ENCODE measurements at regions not wholly inside any gene's neighbourhood (a gene's known extent, or its start where the extent isn't known, plus 50 kb on each side); places are given as distances from the start of the nearest gene placed in this dataset.

GRCh38 chr4:33465565-33465964, 2745.4 kb downstream of the PCDH7 start:
- TF ChIP-seq BACH2 (CRISPR knock-in tag; IDR thresholded peaks at IDR 0.05; ENCODE audit: borderline replicate concordance) = no peak
- TF ChIP-seq CSRNP3 (CRISPR knock-in tag; IDR thresholded peaks at IDR 0.05) = no peak
- no peak for TF ChIP-seq ZC3H10 (CRISPR knock-in tag; IDR thresholded peaks at IDR 0.05)
- no peak for TF ChIP-seq TOX (CRISPR knock-in tag; IDR thresholded peaks at IDR 0.05; ENCODE audit: borderline replicate concordance)
- no peak for TF ChIP-seq POU6F1 (CRISPR knock-in tag; IDR thresholded peaks at IDR 0.05; ENCODE audit: borderline replicate concordance, low read depth)
- no peak for TF ChIP-seq PPARA (CRISPR knock-in tag; IDR thresholded peaks at IDR 0.05; ENCODE audit: borderline replicate concordance)
- TF ChIP-seq TSHZ2 (CRISPR knock-in tag; IDR thresholded peaks at IDR 0.05) = no peak
- ATAC-seq = no peak

- TF ChIP-seq OSR1 (CRISPR knock-in tag; IDR thresholded peaks at IDR 0.05) (no peak), ZNF565 (CRISPR knock-in tag; conservative IDR thresholded peaks at IDR 0.05; ENCODE audit: low read depth) (no peak), RARB (CRISPR knock-in tag; IDR thresholded peaks at IDR 0.05) (no peak), CREB5 (CRISPR knock-in tag; IDR thresholded peaks at IDR 0.05; ENCODE audit: low read depth) (no peak), ZFP3 (CRISPR knock-in tag; IDR thresholded peaks at IDR 0.05) (no peak), ESRRG (CRISPR knock-in tag; IDR thresholded peaks at IDR 0.05) (no peak), PATZ1 (CRISPR knock-in tag; IDR thresholded peaks at IDR 0.05; ENCODE audit: borderline replicate concordance) (no peak)
- ATAC-seq = no peak
These were observed 2747.1 kb downstream of the PCDH7 start for GRCh38 chr4:33467291-33467690.

- no peak for ATAC-seq
- no peak for TF ChIP-seq RARB (CRISPR knock-in tag; IDR thresholded peaks at IDR 0.05)
- no peak for TF ChIP-seq ZNF70 (CRISPR knock-in tag; IDR thresholded peaks at IDR 0.05)
- TF ChIP-seq CSRNP3 (CRISPR knock-in tag; IDR thresholded peaks at IDR 0.05) = no peak
- no peak for TF ChIP-seq TOX (CRISPR knock-in tag; IDR thresholded peaks at IDR 0.05; ENCODE audit: borderline replicate concordance)
- TF ChIP-seq ZNF8 (CRISPR knock-in tag; IDR thresholded peaks at IDR 0.05) = no peak
- no peak for TF ChIP-seq TSHZ2 (CRISPR knock-in tag; IDR thresholded peaks at IDR 0.05)
- no peak for TF ChIP-seq ZFP3 (CRISPR knock-in tag; IDR thresholded peaks at IDR 0.05)
- no peak for TF ChIP-seq ZFP30 (CRISPR knock-in tag; IDR thresholded peaks at IDR 0.05)
- TF ChIP-seq ESRRG (CRISPR knock-in tag; IDR thresholded peaks at IDR 0.05) = no peak
- TF ChIP-seq POU6F1 (CRISPR knock-in tag; IDR thresholded peaks at IDR 0.05; ENCODE audit: borderline replicate concordance, low read depth) = no peak
- TF ChIP-seq PATZ1 (CRISPR knock-in tag; IDR thresholded peaks at IDR 0.05; ENCODE audit: borderline replicate concordance) = no peak
- no peak for TF ChIP-seq GLIS3 (CRISPR knock-in tag; IDR thresholded peaks at IDR 0.05)
These were observed 2750.6 kb downstream of the PCDH7 start for GRCh38 chr4:33470805-33471204.

Measured in SK-N-SH treated with all-trans-retinoic acid at 6 μM for 48 hours (cell line).